HG02938 (cell line): ENCODE measurements at regions not wholly inside any gene's neighbourhood (a gene's known extent, or its start where the extent isn't known, plus 50 kb on each side); places are given as distances from the start of the nearest gene placed in this dataset.
A peak's percentile ranks its signal among the peaks of the same experiment; 100 is the strongest.
"Not testable (repeated sequence)": the region's sequence is repeated elsewhere in the genome, so short reads cannot be mapped to it uniquely, and the experiment has no call there.

Experiments used
- ATAC-seq: cut with Tn5 transposase; IDR thresholded peaks from one replicate; pipeline ENCODE4 v1.9.1; 2021; ENCODE audit warnings: mild to moderate bottlenecking, moderate library complexity; ENCODE audit not compliant: unreplicated experiment

GRCh38 chr17:72463287-72464102, 342.7 kb downstream of the SOX9 start:
- no peak for ATAC-seq

DNA sequence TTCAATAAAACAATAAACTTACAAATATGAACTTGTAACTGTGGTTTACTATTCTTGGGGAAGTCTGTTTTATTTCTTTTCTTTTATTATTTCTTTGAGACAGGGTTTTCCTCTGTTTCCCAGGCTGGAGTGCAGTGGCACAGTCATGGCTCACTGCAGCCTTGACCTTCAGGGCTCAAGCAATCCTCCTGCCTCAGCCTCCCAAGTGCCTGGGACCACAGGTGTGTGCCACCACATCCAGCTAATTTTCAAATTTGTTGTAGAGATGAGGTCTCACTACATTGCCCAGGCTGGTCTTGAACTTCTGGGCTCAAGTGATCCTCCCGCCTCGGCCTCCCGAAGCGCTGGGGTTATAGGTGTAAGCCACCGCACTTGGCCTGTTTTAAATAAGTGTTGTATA, 343.4 kb downstream of the SOX9 start:
- not testable (repeated sequence) for ATAC-seq

- ATAC-seq, result no peak
These were observed 344.6 kb downstream of the SOX9 start for GRCh38 chr17:72465191-72466024.

- ATAC-seq, result peak; percentile 81
These were observed 345.4 kb downstream of the SOX9 start for GRCh38 chr17:72466199-72466598.

- ATAC-seq, result peak; percentile 7
These were observed 345.8 kb downstream of the SOX9 start for GRCh38 chr17:72466606-72467005.

- no peak for ATAC-seq
These were observed 347.2 kb downstream of the SOX9 start for GRCh38 chr17:72467841-72468653.

DNA sequence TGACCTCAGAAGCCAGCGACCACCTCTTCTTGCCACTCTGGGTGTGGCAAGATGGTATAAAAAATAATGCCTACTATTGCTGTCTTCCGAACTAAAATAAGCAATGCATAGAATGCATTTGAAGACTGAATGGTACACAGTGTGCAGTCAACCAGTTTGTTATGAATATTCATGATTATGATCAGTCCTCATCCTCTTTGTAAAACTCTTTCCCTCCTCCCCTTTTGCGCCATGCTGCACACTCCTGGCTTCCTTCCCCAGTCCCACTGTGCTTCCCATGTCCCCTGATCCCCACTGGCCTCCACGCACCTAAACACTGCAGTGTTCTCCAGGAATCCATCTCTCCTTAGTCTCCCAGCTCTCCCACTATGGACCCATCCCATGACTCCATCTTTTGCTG, 348.0 kb downstream of the SOX9 start:
- ATAC-seq, result no peak

DNA sequence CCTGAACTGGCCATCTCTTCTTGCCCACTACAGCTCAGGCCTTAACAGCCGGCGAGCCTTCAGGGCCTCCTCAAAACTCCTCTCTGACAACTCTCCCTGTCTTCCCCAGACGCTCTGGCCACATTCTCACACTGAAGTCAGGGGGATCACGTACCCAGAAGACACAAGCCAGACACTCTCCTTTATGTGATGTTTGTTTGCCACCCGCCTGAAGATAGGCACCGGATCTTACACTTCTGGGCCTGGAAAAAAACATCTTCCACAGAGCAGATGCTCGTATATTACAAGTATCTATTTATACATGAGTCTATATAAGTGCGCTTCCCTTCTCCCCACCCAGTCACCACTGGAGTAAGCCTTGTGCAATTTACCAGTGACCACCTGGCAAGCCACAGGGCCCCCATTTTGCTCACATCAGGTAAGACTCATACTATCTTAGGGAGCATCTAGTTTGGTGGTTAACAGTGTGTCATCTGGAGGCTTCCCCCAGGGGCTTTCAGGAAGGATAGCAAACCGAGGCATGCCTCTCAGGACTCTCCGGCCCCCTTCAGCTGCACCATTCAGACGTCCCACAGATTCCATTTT, 349.4 kb downstream of the SOX9 start:
- ATAC-seq, result no peak

GRCh38 chr17:72470734-72471133, 349.9 kb downstream of the SOX9 start:
- ATAC-seq, result no peak

GRCh38 chr17:72471296-72471695, 350.5 kb downstream of the SOX9 start:
- no peak for ATAC-seq

- no peak for ATAC-seq
These were observed 351.3 kb downstream of the SOX9 start for GRCh38 chr17:72472106-72472505.

DNA sequence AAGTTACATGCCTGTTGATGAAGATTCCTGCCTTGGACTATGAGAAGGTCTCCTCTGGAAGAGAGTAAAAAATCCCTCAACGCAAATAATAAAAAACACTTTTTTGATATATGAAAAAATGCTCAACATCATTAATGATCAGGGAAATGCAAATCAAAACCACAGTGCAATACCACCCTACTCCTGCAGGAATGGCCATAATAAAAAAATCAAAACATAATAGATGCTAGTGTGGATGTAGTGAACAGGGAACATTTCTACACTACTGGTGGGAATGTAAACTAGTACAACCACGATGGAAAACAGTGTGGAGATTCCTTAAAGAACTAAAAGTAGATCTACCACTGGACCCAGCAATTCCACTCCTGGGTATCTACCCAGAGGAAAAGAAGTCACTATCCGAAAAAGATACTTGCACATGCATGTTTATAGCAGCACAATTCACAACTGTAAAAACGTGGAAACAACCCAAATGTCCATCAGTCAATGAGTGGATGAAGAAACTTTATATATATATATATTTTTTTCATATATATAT, 352.1 kb downstream of the SOX9 start:
- ATAC-seq, result not testable (repeated sequence)

GRCh38 chr17:72474243-72474642, 353.4 kb downstream of the SOX9 start:
- ATAC-seq, result no peak

GRCh38 chr17:72474719-72475477, 354.1 kb downstream of the SOX9 start:
- ATAC-seq, result no peak

GRCh38 chr17:72476134-72476533, 355.3 kb downstream of the SOX9 start:
- ATAC-seq, result no peak

DNA sequence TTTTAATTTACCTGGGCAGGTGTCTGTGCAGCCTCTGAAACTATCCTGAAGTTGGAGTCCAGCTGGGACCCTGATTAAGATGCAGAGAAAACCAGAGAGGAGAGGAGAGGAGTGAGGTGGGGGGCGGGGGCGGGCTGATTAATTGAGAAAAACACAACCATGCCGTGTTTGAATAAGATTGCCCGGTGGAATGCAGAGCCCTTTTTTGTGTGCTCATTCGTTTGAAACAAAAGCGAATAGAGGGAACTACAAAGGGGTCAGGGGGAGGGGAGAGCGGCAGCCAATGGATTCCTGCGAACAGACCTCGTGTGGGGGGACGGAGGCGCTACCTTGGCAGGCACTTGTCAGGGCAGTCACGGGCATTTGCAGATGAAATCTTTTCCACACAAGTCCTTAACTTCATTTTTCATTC, 355.8 kb downstream of the SOX9 start:
- ATAC-seq, result no peak

DNA sequence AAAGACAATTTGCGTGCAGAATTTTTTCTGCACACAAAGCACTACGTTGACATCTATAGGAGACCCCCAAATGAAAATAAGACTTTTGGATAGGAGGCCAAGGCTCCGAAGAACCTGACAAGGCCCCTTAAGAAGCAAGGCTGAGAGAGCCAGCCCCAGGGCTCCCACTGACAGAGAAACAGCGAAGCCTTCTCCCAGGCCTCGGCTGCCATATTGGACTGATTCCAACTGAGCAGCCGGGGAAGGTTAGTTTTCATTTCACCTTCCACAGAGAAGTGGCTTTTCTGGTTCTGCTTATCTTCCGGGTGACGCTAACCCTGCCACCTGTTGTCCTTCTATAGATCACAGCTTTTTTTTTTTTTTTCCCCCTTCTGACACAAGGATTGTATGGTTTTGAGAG, 356.7 kb downstream of the SOX9 start:
- ATAC-seq, result no peak

DNA sequence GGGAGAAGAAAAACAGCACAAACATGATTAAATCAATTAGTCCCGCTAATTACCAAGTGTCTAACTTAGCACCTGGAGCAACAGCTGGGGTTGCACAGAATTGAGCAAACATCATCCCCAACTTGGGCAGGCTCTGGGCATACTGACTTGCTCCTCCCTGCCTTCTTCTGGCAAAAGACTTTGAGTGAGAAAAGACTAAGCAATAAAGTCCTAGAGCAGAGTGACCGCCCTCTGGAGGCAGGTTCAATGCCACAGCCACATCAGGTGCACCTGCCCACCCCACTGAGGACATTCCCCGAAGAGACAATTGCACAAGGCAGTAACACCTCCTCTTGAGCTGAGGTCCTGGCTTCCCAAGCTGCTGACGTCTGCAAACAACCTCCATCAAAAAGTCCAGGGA, 358.3 kb downstream of the SOX9 start:
- no peak for ATAC-seq

DNA sequence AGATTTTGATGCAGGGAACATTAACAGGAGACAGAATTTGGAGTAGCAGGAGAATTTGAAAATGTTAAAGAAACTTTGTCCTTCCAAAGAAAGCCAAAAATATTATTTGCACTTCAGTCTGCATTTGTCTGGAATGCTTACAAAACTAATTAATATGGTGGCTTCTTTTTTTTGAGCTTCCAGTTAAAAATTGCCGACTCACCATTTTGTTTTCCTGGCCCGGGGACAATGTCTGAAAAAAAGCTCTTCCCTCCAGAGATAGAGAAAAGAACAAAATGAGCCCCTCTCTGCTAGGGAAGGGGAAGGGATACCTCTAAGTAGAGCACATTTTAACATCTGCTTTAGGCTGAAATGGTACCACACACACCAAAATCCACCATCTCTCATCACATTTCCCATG, 360.8 kb downstream of the SOX9 start:
- no peak for ATAC-seq

GRCh38 chr17:72485596-72485995, 364.8 kb downstream of the SOX9 start:
- ATAC-seq, result no peak
